GM18519 (cell line): ENCODE measurements at regions not wholly inside any gene's neighbourhood (a gene's known extent, or its start where the extent isn't known, plus 50 kb on each side); places are given as distances from the start of the nearest gene placed in this dataset.
"Not testable (repeated sequence)": the region's sequence is repeated elsewhere in the genome, so short reads cannot be mapped to it uniquely, and the experiment has no call there.

Experiments
- ATAC-seq: cut with Tn5 transposase; IDR thresholded peaks from one replicate; pipeline ENCODE4 v1.9.1; 2021; ENCODE audit warnings: mild to moderate bottlenecking, moderate library complexity; ENCODE audit not compliant: unreplicated experiment, low FRiP score

GRCh38 chr5:98320343-98320742 is 453.1 kb upstream of the RGMB start:
- ATAC-seq: no peak

- ATAC-seq: no peak
Observed at GRCh38 chr5:98321361-98321760, 452.1 kb upstream of the RGMB start.

GRCh38 chr5:98325187-98325586 is 448.3 kb upstream of the RGMB start:
- ATAC-seq: not testable (repeated sequence)

GRCh38 chr5:98328015-98328414 is 445.4 kb upstream of the RGMB start:
- ATAC-seq: no peak

GRCh38 chr5:98330871-98331270 is 442.6 kb upstream of the RGMB start:
- ATAC-seq: no peak

GRCh38 chr5:98333921-98334320 is 439.5 kb upstream of the RGMB start:
- no peak for ATAC-seq

GRCh38 chr5:98334946-98335345 is 438.5 kb upstream of the RGMB start:
- no peak for ATAC-seq

- ATAC-seq: no peak
Observed at GRCh38 chr5:98339141-98339848, 434.2 kb upstream of the RGMB start.

- no peak for ATAC-seq
Observed at GRCh38 chr5:98341038-98342032, 432.1 kb upstream of the RGMB start.

- ATAC-seq: not testable (repeated sequence)
Observed at GRCh38 chr5:98342958-98343660, 430.4 kb upstream of the RGMB start.

- no peak for ATAC-seq
Observed at GRCh38 chr5:98349251-98349989, 424.0 kb upstream of the RGMB start.

GRCh38 chr5:98349990-98350365 is 423.5 kb upstream of the RGMB start:
- no peak for ATAC-seq

- ATAC-seq: no peak
Observed at GRCh38 chr5:98354922-98355321, 418.5 kb upstream of the RGMB start.

GRCh38 chr5:98360548-98360947 is 412.9 kb upstream of the RGMB start:
- no peak for ATAC-seq

GRCh38 chr5:98363157-98363556 is 410.3 kb upstream of the RGMB start:
- ATAC-seq: no peak

GRCh38 chr5:98364549-98364948 is 408.9 kb upstream of the RGMB start:
- no peak for ATAC-seq

- no peak for ATAC-seq
Observed at GRCh38 chr5:98365126-98365525, 408.3 kb upstream of the RGMB start.

GRCh38 chr5:98368141-98368540 is 405.3 kb upstream of the RGMB start:
- no peak for ATAC-seq

- ATAC-seq: no peak
Observed at GRCh38 chr5:98372351-98372750, 401.1 kb upstream of the RGMB start.

- ATAC-seq: no peak
Observed at GRCh38 chr5:98391921-98392625, 381.4 kb upstream of the RGMB start.
